Fibroblast of pulmonary artery (primary cell): ENCODE measurements at regions not wholly inside any gene's neighbourhood (a gene's known extent, or its start where the extent isn't known, plus 50 kb on each side); places are given as distances from the start of the nearest gene placed in this dataset.
"Not testable (repeated sequence)": the region's sequence is repeated elsewhere in the genome, so short reads cannot be mapped to it uniquely, and the experiment has no call there.

Source experiments
- DNase-seq: peaks from one replicate; pipeline ENCODE4 v3.0.0-alpha.2; 2010; ENCODE audit warnings: low read depth
- H3K4me3 ChIP-seq: replicated peaks from 2 replicates; pipeline ENCODE4 v1.5.1; 2011; ENCODE audit warnings: low read depth, mild to moderate bottlenecking, control low read depth, low read length, moderate library complexity
- CTCF ChIP-seq: IDR thresholded peaks from 2 replicates; pipeline ENCODE4 v1.5.1; 2011; ENCODE audit warnings: mild to moderate bottlenecking, control low read depth, low read length, inconsistent platforms; ENCODE audit errors: missing control alignments

- no peak overlapping the region for H3K4me3 ChIP-seq
- no peak for TF ChIP-seq CTCF
- DNase-seq: no peak
Measured at GRCh38 chr17:71098071-71098470, 928.7 kb downstream of the KCNJ2 start.

GRCh38 chr17:71099003-71099714, 929.8 kb downstream of the KCNJ2 start:
- DNase-seq: no peak
- TF ChIP-seq CTCF: no peak
- H3K4me3 ChIP-seq: no peak overlapping the region

- DNase-seq: no peak
- TF ChIP-seq CTCF: no peak
Measured at GRCh38 chr17:71102777-71103176, 933.4 kb downstream of the KCNJ2 start.

GRCh38 chr17:71104225-71104624, 934.9 kb downstream of the KCNJ2 start:
- H3K4me3 ChIP-seq: no peak overlapping the region
- no peak for TF ChIP-seq CTCF
- DNase-seq: no peak

More at GRCh38 chr17:71102777-71103176, 933.4 kb downstream of the KCNJ2 start:
- no peak overlapping the region for H3K4me3 ChIP-seq

GRCh38 chr17:71106056-71106455, 936.7 kb downstream of the KCNJ2 start:
- DNase-seq, H3K4me3 ChIP-seq: not testable (repeated sequence)

GRCh38 chr17:71107136-71107535, 937.8 kb downstream of the KCNJ2 start:
- no peak overlapping the region for H3K4me3 ChIP-seq
- no peak for DNase-seq
- TF ChIP-seq CTCF: no peak

- TF ChIP-seq CTCF: no peak
- H3K4me3 ChIP-seq: no peak overlapping the region
- no peak for DNase-seq
Measured at GRCh38 chr17:71109697-71110096, 940.4 kb downstream of the KCNJ2 start.
